ENCODE measurements at regions not wholly inside any gene's neighbourhood (a gene's known extent, or its start where the extent isn't known, plus 50 kb on each side); places are given as distances from the start of the nearest gene placed in this dataset.

GRCh38 chr6:79776076-79776475 is 144.9 kb downstream of the SH3BGRL2 start:
- DNase-seq (ENCODE audit: low spot score), result no peak

GRCh38 chr6:79775222-79775621 is 144.1 kb downstream of the SH3BGRL2 start:
- DNase-seq (ENCODE audit: low spot score), result no peak

- no peak for DNase-seq (ENCODE audit: low spot score)
These were observed 133.6 kb downstream of the SH3BGRL2 start for GRCh38 chr6:79764747-79765146.

GRCh38 chr6:79763301-79763700 is 132.2 kb downstream of the SH3BGRL2 start:
- DNase-seq (ENCODE audit: low spot score), result no peak

GRCh38 chr6:79762370-79762769 is 131.2 kb downstream of the SH3BGRL2 start:
- peak; percentile 45 for DNase-seq (ENCODE audit: low spot score)

GRCh38 chr6:79756496-79756895 is 125.4 kb downstream of the SH3BGRL2 start:
- DNase-seq (ENCODE audit: low spot score), result no peak

GRCh38 chr6:79755967-79756366 is 124.8 kb downstream of the SH3BGRL2 start:
- DNase-seq (ENCODE audit: low spot score), result no peak

Data from kidney tubule cell (primary cell).